HG03521 (cell line): ENCODE measurements at regions not wholly inside any gene's neighbourhood (a gene's known extent, or its start where the extent isn't known, plus 50 kb on each side); places are given as distances from the start of the nearest gene placed in this dataset.
"Not testable (repeated sequence)": the region's sequence is repeated elsewhere in the genome, so short reads cannot be mapped to it uniquely, and the experiment has no call there.

ENCODE experiments used
- ATAC-seq: cut with Tn5 transposase; IDR thresholded peaks from one replicate; pipeline ENCODE4 v1.9.1; 2021; ENCODE audit warnings: mild to moderate bottlenecking, moderate library complexity; ENCODE audit not compliant: unreplicated experiment

GRCh38 chr3:178343433-178344038 is 192.7 kb upstream of the KCNMB2 start:
- no peak for ATAC-seq

GRCh38 chr3:178345944-178346343 is 190.3 kb upstream of the KCNMB2 start:
- ATAC-seq: no peak

- not testable (repeated sequence) for ATAC-seq
Measured at GRCh38 chr3:178348561-178349217, 187.5 kb upstream of the KCNMB2 start.

GRCh38 chr3:178349218-178349596 is 187.0 kb upstream of the KCNMB2 start:
- not testable (repeated sequence) for ATAC-seq

- ATAC-seq: no peak
Measured at GRCh38 chr3:178350763-178351162, 185.5 kb upstream of the KCNMB2 start.

- ATAC-seq: no peak
Measured at GRCh38 chr3:178352326-178353005, 183.8 kb upstream of the KCNMB2 start.

- no peak for ATAC-seq
Measured at GRCh38 chr3:178353006-178353694, 183.1 kb upstream of the KCNMB2 start.

- no peak for ATAC-seq
Measured at GRCh38 chr3:178359728-178360127, 176.5 kb upstream of the KCNMB2 start.

GRCh38 chr3:178363048-178363447 is 173.2 kb upstream of the KCNMB2 start:
- not testable (repeated sequence) for ATAC-seq

GRCh38 chr3:178367817-178368617 is 168.2 kb upstream of the KCNMB2 start:
- ATAC-seq: no peak

GRCh38 chr3:178369006-178369405 is 167.2 kb upstream of the KCNMB2 start:
- no peak for ATAC-seq

GRCh38 chr3:178369811-178370210 is 166.4 kb upstream of the KCNMB2 start:
- ATAC-seq: no peak

- no peak for ATAC-seq
Measured at GRCh38 chr3:178370387-178370786, 165.8 kb upstream of the KCNMB2 start.

GRCh38 chr3:178381555-178381954 is 154.7 kb upstream of the KCNMB2 start:
- ATAC-seq: no peak

GRCh38 chr3:178381971-178382448 is 154.2 kb upstream of the KCNMB2 start:
- no peak for ATAC-seq

- no peak for ATAC-seq
Measured at GRCh38 chr3:178382449-178383061, 153.7 kb upstream of the KCNMB2 start.

- no peak for ATAC-seq
Measured at GRCh38 chr3:178384321-178385230, 151.7 kb upstream of the KCNMB2 start.

- ATAC-seq: no peak
Measured at GRCh38 chr3:178385280-178385952, 150.8 kb upstream of the KCNMB2 start.

GRCh38 chr3:178386401-178386800 is 149.8 kb upstream of the KCNMB2 start:
- ATAC-seq: no peak
